ENCODE measurements at regions not wholly inside any gene's neighbourhood (a gene's known extent, or its start where the extent isn't known, plus 50 kb on each side); places are given as distances from the start of the nearest gene placed in this dataset.

DNA sequence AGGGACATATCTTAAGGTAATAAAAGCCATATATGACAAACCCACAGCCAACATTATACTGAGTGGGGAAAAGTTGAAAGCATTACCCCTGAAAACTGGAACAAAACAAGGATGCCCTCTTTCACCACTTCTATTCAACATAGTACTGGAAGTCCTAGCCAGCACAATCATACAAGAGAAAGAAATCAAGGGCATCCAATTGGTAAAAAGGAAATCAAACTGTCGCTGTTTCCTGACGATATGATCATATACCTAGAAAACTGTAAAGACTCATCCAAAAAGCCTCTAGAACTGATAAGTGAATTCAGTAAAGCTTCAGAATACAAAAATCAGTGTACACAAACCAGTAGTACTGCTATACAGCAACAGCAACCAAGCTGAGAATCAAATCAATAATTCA is 53.8 kb upstream of the PSME4 start:
- ATAC-seq: no peak
- H3K9ac ChIP-seq (ENCODE audit: low read length): no peak overlapping the region
- POLR2A ChIA-PET: no interaction called here
- H4K20me1 ChIP-seq (ENCODE audit: insufficient read depth): no peaks in the 10 kb centered on the region
- TF ChIP-seq POLR2A (IDR thresholded peaks at IDR 0.05; ENCODE audit: borderline replicate concordance, extremely low read depth, insufficient read depth, insufficient read length): no peak
- TF ChIP-seq JUND (IDR thresholded peaks at IDR 0.05): no peak
- no peak for TF ChIP-seq ZFX (IDR thresholded peaks at IDR 0.05)
- no peak for TF ChIP-seq SP1 (IDR thresholded peaks at IDR 0.05; ENCODE audit: low read depth)
- TF ChIP-seq FOSL1 (IDR thresholded peaks at IDR 0.05; ENCODE audit: low read depth): no peak
- TF ChIP-seq, protein P1, sequence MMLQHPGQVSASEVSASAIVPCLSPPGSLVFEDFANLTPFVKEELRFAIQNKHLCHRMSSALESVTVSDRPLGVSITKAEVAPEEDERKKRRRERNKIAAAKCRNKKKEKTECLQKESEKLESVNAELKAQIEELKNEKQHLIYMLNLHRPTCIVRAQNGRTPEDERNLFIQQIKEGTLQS (IDR thresholded peaks at IDR 0.05): no peak
- TF ChIP-seq, protein P2, sequence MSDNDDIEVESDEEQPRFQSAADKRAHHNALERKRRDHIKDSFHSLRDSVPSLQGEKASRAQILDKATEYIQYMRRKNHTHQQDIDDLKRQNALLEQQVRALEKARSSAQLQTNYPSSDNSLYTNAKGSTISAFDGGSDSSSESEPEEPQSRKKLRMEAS (IDR thresholded peaks at IDR 0.05): no peak
- TF ChIP-seq ELF1 (IDR thresholded peaks at IDR 0.05; ENCODE audit: borderline replicate concordance, low read depth): no peak
- TF ChIP-seq POLR2AphosphoS5 (IDR thresholded peaks at IDR 0.05; ENCODE audit: low read depth, low read length): no peak
- TF ChIP-seq, protein P3, sequence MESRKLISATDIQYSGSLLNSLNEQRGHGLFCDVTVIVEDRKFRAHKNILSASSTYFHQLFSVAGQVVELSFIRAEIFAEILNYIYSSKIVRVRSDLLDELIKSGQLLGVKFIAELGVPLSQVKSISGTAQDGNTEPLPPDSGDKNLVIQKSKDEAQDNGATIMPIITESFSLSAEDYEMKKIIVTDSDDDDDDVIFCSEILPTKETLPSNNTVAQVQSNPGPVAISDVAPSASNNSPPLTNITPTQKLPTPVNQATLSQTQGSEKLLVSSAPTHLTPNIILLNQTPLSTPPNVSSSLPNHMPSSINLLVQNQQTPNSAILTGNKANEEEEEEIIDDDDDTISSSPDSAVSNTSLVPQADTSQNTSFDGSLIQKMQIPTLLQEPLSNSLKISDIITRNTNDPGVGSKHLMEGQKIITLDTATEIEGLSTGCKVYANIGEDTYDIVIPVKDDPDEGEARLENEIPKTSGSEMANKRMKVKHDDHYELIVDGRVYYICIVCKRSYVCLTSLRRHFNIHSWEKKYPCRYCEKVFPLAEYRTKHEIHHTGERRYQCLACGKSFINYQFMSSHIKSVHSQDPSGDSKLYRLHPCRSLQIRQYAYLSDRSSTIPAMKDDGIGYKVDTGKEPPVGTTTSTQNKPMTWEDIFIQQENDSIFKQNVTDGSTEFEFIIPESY (IDR thresholded peaks at IDR 0.05; ENCODE audit: extremely low read depth, insufficient replicate concordance, low read length): no peak
- TF ChIP-seq SRF (IDR thresholded peaks at IDR 0.05; ENCODE audit: low read depth): no peak
- no peak for TF ChIP-seq RAD21 (IDR thresholded peaks at IDR 0.05; ENCODE audit: low read depth)
- TF ChIP-seq, protein P4, sequence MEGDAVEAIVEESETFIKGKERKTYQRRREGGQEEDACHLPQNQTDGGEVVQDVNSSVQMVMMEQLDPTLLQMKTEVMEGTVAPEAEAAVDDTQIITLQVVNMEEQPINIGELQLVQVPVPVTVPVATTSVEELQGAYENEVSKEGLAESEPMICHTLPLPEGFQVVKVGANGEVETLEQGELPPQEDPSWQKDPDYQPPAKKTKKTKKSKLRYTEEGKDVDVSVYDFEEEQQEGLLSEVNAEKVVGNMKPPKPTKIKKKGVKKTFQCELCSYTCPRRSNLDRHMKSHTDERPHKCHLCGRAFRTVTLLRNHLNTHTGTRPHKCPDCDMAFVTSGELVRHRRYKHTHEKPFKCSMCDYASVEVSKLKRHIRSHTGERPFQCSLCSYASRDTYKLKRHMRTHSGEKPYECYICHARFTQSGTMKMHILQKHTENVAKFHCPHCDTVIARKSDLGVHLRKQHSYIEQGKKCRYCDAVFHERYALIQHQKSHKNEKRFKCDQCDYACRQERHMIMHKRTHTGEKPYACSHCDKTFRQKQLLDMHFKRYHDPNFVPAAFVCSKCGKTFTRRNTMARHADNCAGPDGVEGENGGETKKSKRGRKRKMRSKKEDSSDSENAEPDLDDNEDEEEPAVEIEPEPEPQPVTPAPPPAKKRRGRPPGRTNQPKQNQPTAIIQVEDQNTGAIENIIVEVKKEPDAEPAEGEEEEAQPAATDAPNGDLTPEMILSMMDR (IDR thresholded peaks at IDR 0.05 in 2 of 3, conservative IDR thresholded peaks at IDR 0.05 in 1 of 3; ENCODE audit: borderline replicate concordance in 1 of 3, insufficient read depth in 1 of 3, low read depth in 2 of 3, low read length in 2 of 3): no peak
- TF ChIP-seq CEBPB (IDR thresholded peaks at IDR 0.05; ENCODE audit: low read depth): no peak
- TF ChIP-seq EGR1 (IDR thresholded peaks at IDR 0.05; ENCODE audit: low read depth): no peak
- TF ChIP-seq YY1 (IDR thresholded peaks at IDR 0.05; ENCODE audit: extremely low read depth, insufficient replicate concordance, low read depth, low read length): no peak
- TF ChIP-seq, protein P5, sequence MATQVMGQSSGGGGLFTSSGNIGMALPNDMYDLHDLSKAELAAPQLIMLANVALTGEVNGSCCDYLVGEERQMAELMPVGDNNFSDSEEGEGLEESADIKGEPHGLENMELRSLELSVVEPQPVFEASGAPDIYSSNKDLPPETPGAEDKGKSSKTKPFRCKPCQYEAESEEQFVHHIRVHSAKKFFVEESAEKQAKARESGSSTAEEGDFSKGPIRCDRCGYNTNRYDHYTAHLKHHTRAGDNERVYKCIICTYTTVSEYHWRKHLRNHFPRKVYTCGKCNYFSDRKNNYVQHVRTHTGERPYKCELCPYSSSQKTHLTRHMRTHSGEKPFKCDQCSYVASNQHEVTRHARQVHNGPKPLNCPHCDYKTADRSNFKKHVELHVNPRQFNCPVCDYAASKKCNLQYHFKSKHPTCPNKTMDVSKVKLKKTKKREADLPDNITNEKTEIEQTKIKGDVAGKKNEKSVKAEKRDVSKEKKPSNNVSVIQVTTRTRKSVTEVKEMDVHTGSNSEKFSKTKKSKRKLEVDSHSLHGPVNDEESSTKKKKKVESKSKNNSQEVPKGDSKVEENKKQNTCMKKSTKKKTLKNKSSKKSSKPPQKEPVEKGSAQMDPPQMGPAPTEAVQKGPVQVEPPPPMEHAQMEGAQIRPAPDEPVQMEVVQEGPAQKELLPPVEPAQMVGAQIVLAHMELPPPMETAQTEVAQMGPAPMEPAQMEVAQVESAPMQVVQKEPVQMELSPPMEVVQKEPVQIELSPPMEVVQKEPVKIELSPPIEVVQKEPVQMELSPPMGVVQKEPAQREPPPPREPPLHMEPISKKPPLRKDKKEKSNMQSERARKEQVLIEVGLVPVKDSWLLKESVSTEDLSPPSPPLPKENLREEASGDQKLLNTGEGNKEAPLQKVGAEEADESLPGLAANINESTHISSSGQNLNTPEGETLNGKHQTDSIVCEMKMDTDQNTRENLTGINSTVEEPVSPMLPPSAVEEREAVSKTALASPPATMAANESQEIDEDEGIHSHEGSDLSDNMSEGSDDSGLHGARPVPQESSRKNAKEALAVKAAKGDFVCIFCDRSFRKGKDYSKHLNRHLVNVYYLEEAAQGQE (IDR thresholded peaks at IDR 0.05; ENCODE audit: low read depth): no peak
- H3K9me2 ChIP-seq (ENCODE audit: insufficient read depth): no peaks in the 10 kb centered on the region
- DNase-seq (ENCODE audit: low read depth, low spot score): no peak
- H3K27ac ChIP-seq (ENCODE audit: low read depth, low read length): no peak overlapping the region
- intact Hi-C loops (cut with micrococcal nuclease): no loop called here
- no TSS peak for BruUV-seq (replicated peaks)
- no peaks in the 10 kb centered on the region for H3K4me1 ChIP-seq (ENCODE audit: control insufficient read depth in 1 of 2, insufficient read depth in 2 of 2, low read length in 2 of 2)
- CTCF ChIA-PET: no interaction called here
- RAD21 ChIA-PET (ENCODE audit: low non-redundant PET in 1 of 2, low total read pairs in 2 of 2, uncharacterized antibody in 2 of 2, unreplicated experiment in 2 of 2): no interaction called here
- H3K4me2 ChIP-seq (ENCODE audit: low read length): no peak overlapping the region
- no peaks in the 10 kb centered on the region for H3K79me2 ChIP-seq (ENCODE audit: insufficient read depth, low read length)
- no peaks in the 10 kb centered on the region for H3K36me3 ChIP-seq (ENCODE audit: control insufficient read depth in 1 of 2, insufficient read depth in 2 of 2, low read length in 2 of 2)
- H3K9me3 ChIP-seq (ENCODE audit: control insufficient read depth in 1 of 2, insufficient read depth in 1 of 2, low read depth in 1 of 2, low read length in 2 of 2): peaks cover 0 to 7% of the 10 kb centered on the region in 2 experiments; a peak in 1 of 4 replicates
- no peaks in the 10 kb centered on the region for H3K27me3 ChIP-seq (ENCODE audit: insufficient read depth, low read length)
- H2AFZ ChIP-seq (ENCODE audit: low read depth, low read length, poor library complexity, severe bottlenecking): no peak overlapping the region
- H3K4me3 ChIP-seq (replicated peaks in 1 of 2; ENCODE audit: low read depth in 1 of 2, low read length in 2 of 2): no peak overlapping the region
